GM18511 (cell line): ENCODE measurements at regions not wholly inside any gene's neighbourhood (a gene's known extent, or its start where the extent isn't known, plus 50 kb on each side); places are given as distances from the start of the nearest gene placed in this dataset.
"Not testable (repeated sequence)": the region's sequence is repeated elsewhere in the genome, so short reads cannot be mapped to it uniquely, and the experiment has no call there.

Source experiments
- ATAC-seq: cut with Tn5 transposase; IDR thresholded peaks from one replicate; pipeline ENCODE4 v1.9.1; 2021; ENCODE audit warnings: mild to moderate bottlenecking, moderate library complexity; ENCODE audit not compliant: unreplicated experiment

- no peak for ATAC-seq
These were observed 241.8 kb upstream of the USP24 start for GRCh38 chr1:55456971-55457370.

DNA sequence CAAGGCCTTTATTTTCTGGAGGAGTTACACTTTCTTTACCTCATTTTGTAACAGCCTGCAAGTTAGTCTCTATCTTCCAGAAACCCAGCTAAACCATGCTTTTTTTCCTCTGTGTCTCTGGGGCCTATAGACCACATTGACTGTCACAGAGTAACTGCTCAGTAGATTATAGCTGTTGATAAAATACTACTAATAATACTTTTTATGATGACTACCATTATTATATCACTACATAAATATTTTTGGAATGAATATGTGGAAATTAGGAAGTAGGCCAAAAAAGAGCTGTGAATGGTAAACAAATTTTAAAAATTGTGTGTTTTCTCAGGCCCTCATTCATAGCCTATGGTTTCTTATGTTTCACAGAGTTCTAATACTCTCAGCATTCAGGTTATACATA, 233.1 kb upstream of the USP24 start:
- no peak for ATAC-seq

GRCh38 chr1:55447488-55447887, 232.3 kb upstream of the USP24 start:
- no peak for ATAC-seq

DNA sequence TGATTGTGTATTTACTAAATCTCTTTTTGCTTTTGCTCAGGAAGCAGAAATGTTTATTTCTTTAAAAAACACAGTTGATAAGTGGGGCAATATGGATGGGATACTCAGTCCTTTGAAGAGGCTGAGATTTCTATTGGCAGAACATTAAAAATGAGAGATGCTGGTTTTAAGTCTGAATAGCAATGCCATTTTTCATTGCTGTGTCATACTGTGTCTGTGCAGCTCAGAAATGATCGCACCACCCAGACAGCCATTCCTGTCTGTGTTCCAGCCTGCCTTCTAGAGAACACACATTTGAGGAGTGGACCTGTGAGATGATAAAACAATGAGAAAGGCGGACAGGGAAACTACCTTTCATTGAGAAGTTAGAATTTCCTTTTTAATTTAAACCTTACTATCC, 231.2 kb upstream of the USP24 start:
- ATAC-seq: no peak

- ATAC-seq: peak; percentile 71
These were observed 230.3 kb upstream of the USP24 start for GRCh38 chr1:55445416-55445815.

GRCh38 chr1:55444667-55445066, 229.5 kb upstream of the USP24 start:
- no peak for ATAC-seq

DNA sequence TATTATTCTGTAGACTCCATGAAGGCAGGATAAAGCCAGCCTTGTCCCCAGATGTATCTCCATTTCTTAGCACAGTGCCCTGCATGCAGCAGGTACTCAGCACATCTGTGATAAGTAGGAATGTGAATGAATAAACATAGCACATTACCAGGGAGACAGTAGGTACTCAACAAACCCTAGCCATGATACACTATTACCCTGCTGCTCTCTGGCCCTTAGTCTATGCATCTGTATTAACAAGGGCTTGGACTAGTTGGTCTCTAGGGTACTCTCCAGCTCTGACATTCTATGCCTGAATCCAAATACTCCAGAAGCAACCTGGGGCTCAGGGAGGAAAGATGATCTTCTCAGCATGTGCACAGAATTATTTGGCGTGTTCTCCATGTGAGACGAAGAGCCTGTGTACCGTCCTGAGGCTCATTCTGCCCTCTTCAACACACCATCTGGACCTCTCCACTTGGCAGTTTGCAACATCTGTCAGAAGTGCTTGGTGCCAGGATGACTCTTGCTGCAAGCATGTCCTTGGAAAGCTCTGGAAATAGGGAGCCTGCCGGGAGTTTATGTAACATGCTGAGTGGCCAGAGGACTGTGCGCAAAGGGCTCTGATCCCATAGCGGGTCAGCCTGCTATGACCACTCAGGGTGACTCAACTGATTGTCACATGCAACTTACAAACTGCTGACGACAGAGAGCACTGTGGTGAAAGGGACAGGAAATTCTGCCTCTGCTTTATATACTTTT, 228.2 kb upstream of the USP24 start:
- no peak for ATAC-seq

DNA sequence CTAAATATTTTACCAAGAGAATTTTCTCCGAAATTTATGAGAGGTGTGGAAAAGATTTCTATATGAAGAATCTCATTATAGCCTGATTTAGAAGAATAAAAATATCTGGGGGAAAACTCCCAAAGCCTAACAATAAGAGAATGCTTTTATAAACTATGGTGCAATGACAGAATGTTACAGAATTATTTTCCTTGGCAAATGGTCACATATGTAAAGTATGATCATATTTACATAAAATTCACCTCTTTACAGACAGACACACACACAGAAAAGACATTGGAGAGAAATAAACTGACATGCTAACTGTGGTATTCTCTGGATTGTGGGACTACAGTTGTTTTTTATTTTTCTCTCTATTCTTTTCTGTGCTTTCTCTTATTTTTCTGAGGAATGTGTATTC, 226.3 kb upstream of the USP24 start:
- ATAC-seq: no peak

DNA sequence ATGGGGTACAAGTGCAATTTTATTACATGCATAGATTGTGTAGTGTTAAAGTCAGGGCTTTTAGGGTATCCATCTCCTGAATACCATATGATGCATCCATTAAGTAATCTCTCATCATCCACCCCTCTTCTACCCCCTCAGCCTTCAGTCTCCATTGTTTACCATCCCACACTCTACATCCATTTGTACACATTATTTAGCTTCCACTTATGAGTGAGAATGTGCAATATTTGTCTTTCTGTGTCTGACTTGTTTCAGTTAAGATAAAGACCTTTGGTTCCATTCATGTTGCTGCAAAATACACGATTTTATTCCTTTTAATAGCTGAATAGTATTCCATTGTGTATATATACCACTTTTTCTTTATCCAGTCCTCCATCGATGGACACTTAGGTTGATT, 222.5 kb upstream of the USP24 start:
- ATAC-seq: no peak

DNA sequence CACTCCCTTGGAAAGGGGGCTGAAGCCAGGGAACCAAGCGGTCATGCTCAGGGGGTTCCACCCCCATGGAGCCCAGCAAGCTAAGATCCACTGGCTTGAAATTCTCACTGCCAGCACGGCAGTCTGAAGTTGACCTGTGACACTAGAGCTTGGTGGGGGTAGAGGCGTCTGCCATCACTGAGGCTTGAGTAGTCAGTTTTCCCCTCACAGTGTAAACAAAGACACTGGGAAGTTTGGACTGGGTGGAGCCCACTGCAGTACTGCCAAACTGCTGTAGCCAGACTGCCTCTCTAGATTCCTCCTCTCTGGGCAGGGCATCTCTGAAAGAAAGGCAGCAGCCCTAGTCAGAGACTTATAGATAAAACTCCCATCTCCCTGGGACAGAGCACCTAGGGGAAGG, 215.6 kb upstream of the USP24 start:
- ATAC-seq: not testable (repeated sequence)

GRCh38 chr1:55430206-55430605, 215.0 kb upstream of the USP24 start:
- not testable (repeated sequence) for ATAC-seq

- ATAC-seq: no peak
These were observed 214.1 kb upstream of the USP24 start for GRCh38 chr1:55428944-55429931.

- no peak for ATAC-seq
These were observed 213.1 kb upstream of the USP24 start for GRCh38 chr1:55428231-55428630.

GRCh38 chr1:55427606-55428005, 212.4 kb upstream of the USP24 start:
- no peak for ATAC-seq

GRCh38 chr1:55426619-55427018, 211.5 kb upstream of the USP24 start:
- ATAC-seq: no peak

DNA sequence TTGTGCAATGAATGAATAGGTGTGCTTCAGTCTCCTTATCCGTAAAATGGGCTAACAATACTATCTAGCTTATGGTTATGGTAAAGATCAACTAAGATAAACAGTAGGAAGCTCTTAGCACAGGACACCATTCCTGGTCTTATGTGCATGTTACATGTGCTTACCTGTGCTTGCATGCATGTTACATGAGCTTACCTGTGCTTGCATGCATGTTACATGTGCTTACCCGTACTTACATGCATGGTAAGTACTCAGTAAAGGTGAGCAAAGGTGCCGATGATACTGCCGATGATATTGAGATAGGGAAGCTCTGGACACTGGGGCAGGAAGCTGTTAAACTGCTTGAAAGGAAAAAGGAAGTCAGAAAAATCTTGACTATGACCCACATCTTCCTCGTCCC, 211.0 kb upstream of the USP24 start:
- ATAC-seq: no peak

GRCh38 chr1:55425310-55425930, 210.3 kb upstream of the USP24 start:
- ATAC-seq: no peak

DNA sequence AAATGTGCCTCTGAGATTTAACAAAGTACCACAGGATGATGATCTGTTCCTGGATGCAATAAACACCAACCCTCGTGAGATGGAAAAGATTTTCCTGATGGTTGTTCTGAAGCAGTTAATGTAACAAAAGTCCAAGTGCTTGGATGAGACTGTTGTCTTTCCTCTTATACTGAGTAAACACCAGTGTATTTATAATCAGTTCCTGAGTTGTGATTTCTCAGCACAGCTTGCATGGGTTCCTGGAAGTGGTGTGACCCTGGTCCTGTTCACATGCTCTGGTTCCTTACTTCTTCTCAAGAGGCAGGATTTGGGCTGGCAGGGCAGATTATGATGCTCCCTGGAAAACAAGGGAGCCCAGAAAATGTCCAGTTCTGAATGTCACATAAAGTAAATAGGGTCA, 208.2 kb upstream of the USP24 start:
- no peak for ATAC-seq

- no peak for ATAC-seq
These were observed 206.0 kb upstream of the USP24 start for GRCh38 chr1:55420929-55421716.

GRCh38 chr1:55420026-55420425, 204.9 kb upstream of the USP24 start:
- no peak for ATAC-seq
